AG20443 (cell line): ENCODE measurements at regions not wholly inside any gene's neighbourhood (a gene's known extent, or its start where the extent isn't known, plus 50 kb on each side); places are given as distances from the start of the nearest gene placed in this dataset.

ENCODE experiments used
- DNase-seq: peaks from one replicate; pipeline ENCODE4 v3.0.0; 2012; ENCODE audit warnings: low spot score, mixed read lengths

DNA sequence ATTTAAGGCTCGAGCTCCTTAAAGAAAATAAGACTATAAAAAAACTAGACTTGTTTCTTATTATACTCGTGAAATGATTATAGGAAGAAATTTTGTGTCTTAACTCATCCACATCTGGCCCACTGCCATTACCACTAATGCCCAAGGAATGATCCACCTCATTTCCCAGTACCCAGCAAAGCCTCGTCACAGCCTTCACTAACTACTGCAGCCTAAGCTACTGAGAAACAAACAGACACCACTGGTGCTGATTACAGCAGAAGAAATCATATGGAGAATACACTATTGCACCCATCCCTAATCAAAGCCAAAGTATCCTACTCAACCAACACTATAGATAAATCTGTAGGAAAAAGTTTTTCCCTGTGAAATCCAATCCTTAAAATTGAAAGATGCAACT, 205.3 kb upstream of the NAV3 start:
- DNase-seq, result peak; percentile 85

DNA sequence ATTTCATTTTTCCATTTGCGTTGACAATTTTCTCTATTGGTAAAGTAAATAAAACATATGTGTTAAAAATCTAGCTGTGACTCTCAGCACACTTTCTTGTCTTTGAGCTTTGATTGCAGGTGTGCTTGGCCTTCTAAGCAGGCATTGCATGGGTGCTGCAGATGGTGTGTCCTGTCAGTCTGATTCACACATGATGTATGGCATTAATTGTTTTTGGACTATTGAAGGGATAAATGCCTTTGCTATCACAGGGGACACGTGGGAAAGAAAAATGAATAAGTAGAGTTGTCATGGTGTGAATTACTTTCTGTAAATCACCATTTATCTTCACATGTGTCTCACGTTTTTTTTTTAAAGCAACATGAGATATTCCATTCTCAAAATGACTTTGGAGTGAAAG, 211.3 kb upstream of the NAV3 start:
- DNase-seq, result no peak

DNA sequence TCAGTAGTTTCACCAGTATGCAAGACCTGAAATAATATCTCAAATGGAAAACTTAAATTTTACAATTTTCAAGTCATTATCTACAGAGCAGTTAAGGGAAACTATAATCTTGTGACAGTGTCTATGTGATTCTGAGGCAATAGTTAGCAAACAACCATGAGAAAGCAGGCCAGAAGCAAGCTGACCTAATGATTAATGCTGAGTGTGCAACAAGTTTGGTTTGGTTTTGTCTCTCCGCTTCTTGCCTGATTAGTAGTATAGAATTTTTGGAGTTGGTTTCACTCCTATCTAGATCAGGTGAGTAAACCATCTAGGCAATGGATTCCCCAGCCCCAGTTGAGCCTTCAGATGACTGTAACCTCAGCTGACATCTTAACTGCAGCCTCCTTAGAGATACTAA, 212.9 kb upstream of the NAV3 start:
- no peak for DNase-seq

DNA sequence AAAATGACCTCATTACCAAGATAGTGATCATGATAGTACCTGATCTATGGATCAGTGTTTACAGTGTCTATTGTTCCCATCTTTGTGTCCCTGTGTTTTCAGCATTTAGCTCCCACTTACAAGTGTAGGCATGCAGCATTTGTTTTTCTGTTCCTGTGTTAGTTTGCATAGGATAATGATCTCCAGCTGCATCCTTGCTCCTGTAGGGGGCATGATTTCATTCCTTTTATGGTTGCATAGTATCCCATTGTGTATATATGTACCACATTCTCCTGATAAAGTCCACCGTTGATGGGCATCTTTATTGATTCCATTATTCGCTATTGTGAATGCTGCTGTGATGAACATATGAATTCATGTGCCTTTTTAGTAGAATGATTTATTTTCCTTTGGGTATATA, 215.4 kb upstream of the NAV3 start:
- no peak for DNase-seq

DNA sequence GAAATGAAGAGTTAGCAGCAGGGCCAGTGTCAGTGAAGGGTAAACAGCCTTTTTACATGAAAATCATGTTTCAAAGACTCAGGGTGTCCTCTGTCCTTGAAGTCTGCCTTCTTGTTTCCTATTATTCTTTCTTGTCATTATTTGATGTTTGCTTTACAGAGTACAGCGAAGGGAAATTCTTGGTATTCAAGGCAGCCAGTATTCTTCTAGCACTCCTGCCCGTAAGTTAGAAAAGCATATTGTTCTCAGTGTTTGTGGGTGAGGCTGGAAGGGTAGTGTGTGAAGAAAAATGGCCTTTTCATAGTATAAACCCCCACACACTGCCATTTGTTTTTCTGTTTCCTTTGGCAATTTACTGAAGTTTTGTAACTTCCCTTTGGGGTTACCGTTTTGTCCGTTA, 217.3 kb upstream of the NAV3 start:
- no peak for DNase-seq

DNA sequence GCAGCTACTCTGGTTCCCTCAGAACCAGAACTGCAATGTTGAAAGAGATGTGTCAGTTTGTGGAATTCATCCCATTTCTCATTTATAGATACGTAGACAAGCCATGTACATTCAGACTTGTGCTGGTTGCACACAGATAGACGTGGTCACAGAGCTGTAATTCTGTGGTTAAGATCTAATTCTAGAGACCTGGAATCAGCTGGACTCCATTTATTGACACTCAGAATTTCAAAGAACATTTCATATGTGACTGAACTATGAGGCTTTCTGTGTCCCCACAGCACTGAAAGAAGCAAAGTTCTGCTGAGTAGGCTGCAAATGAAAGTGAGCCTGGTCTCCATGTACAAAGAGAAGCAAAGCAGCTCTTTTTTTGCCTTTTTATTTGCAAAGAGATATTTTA, 220.2 kb upstream of the NAV3 start:
- DNase-seq, result no peak

DNA sequence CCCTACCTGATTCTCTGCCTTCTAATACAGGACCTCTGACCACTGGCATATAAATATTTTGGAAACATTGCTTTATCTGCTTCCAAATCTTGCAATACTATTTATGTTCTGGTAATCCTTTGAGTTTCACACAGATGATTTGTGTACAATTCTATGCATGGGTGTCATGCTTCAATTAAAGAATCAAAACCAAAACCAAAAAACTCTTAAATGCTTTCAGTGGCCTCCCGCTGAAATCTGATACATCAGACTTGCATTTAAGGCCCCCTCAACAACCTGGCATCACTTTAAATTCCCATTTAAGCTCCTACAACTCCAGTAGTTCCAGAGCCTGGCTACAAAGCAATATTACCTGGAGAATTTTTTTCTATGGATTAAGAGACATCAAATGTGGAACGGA, 221.7 kb upstream of the NAV3 start:
- no peak for DNase-seq

DNA sequence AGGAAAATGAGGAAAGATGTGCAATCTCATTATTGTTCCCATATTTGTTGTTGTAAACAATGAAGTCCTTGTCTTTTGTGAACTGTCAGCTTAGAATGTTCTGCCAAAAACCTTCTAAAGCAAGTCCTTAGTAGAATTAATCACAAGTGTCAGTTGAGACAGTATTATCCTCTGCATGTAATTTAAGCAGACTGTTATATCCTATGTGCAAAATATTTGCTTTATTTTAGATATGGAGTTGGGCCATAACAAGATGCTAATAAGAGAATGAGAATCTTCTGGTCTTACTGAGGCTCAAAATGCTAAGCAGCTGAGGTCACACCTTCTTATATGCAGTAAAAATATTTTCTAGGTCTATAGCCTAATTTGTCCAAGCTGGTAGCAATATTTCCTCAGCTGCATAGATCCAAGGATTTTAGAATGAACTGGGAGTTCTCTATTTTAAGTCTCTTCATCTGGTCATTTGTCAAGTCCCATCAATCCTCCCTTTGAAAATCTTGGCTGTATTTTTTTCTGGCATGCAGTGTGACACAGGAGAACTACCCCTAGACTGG, 222.3 kb upstream of the NAV3 start:
- DNase-seq, result no peak

DNA sequence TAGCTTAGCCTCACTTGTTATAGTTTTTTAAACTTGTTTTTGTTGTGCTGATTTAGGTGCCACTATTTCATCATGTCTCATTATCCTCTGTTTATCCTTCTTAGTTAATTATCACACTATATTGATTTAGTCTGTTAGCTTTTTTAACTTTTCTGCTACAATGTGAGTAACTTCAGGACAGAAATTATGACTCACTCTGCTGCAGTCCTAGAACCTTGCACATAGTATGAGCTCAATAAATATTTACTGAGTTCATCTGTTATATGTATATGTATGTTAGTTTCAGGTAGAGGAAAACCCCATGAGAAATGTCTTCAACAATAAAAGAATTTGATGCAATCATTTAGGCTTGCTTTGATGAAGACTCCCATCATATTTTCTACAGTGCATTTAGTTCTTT, 224.3 kb upstream of the NAV3 start:
- DNase-seq, result no peak

DNA sequence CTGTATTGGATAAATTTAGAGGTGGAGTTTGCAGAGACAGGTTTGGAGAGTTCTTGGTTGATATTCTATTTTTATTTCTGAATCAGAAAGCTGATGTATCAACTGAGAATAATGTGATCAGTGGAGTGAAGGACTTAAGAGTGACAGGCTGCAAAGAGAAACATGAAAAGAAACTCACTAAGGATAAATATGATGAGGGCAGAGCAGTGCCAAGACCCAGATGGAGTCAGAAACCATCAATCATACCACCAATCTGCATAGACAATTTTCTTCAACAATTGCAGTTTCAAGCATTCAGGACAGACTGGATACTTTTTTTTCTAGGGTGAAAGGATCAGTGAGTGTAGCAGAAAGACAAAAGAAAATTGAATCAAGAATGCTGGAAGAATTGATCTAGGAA, 226.7 kb upstream of the NAV3 start:
- DNase-seq, result no peak

DNA sequence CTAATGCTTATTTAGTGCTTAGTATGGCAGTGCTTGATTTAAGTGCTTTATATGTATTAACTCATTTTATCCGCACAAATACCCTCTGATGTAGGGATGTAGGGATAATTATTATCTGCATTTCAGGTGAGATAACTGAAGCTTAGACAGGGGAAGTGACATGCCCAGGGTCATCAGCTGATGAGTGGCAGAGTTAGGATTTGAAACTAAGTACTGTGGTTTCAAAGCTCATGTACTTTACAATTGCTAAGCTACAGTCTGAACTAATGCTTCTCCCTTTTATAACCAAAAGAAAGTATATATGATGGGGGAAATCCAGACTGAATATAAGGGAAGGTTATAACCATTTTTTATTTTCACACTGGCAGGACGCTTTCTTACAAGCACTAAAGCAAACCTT, 229.6 kb upstream of the NAV3 start:
- DNase-seq, result no peak

DNA sequence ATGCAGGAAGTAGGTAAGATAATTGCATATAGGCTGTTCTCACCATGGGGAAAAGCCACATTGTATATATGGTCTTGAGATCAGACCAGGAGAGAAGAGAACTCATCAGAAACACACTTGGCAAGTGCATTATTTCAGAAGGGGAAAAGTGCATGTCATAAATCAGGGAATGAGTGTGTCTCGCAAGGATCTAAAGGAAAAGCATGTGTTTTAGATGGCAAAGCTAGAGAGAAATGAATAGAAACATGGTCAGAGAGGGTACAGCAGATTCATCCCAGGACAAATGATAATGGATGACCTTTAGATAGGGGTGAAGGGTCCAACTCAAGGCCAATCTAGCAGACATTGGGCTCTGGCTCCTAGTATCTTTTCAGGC, 230.2 kb upstream of the NAV3 start:
- DNase-seq, result no peak

DNA sequence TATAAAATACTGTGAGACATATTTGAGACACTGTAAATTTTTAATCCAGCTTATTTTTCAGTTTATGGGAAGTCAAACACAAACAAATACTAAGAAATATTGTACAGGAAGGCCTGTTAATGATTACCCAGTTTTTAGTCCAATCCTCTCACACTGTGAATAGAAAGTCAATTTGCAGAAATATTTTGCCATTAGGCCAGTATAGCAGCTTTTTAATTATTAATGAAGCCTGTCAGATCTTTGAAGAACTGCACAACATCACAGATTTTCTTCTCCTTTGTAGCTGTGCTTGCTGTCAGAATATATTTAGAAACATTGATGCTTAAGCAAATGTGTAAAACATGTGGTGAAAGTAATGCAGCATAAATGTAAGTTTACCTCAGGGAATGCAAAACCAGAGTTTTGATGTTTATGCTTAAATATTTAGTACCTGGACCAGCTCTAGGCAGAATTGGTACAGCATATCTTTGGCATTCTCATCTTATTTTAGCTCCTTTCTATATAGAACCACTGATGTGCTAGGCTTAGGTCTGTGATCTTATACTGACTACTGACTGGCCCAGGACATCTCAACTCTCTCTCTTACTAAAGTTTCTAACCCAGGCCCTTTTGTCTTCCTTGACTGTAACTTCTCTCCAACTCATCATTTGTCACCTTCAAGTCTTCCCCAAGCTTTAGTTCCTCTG, 230.8 kb upstream of the NAV3 start:
- no peak for DNase-seq

DNA sequence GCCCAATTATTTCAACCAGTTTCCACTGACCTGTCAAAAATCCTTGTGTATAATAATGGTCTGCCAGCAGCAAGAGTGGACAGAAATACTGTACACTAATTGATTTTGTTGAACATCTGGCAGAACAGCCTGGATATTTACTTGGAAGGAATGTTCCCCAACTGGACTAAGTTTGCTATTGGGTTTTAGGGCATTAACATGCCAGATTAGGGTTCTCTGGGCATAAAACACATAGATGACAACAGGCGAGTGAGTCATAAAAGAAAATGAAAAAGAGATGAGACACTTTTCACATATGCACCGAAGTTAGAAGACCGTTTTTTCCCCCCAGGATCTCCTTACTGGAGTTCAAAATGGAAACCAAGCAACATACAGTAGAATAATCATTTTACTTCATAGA, 236.3 kb upstream of the NAV3 start:
- peak; percentile 17 for DNase-seq

DNA sequence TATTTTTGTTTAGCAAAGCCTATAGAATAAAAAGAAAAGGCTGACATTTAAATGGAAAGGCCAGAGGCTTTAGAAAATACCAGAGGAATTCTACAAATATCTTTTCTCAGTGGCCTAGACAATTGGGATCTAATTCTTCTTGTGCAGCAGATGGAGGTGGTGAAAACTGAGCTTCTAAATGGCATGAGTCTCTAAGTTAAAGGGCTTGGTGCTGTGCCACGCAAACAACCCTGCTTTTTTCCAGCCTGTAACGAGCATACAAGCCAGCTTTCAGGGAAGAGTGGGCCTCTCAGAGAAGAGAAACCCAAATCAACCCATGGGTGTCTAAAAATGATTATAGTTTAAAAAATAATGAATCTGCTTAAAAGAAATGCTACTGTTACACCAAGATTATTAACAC, 237.9 kb upstream of the NAV3 start:
- no peak for DNase-seq

DNA sequence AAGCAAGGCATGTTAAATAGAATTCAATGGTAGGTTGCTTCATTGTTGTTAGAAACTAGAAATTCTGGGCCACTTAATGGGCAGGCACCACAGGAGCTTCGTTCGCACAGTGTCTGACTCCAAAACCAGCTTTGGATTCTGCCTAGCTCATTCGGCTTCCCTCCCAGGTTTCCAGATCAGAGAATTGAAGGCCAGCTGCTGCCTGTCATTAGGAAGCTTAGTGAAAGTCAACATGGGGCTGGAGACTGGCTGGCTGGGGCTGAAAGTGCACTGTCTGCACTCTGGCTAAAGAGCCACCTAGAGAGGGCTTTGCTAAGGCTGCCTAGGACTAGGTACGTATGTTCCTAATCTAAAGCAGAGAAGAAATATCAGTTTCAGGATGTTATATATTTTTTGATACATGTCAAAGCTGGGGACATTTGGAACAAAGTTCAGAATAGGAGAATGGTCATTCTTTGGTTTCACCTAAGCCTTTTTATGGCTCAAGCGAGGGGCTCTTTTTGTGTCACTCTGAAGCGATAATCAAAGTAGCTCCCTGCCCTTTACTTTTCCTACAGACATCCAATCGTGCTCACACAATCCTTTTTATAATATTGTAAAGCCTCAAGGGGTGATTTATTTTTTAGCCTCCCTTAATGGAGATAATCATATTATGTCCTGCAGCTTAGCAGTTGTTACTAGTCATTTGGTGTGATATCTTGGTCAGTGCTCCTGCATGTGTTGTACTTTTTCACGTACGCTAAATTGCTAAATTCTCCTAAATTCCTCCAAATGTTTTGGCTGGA, 238.5 kb upstream of the NAV3 start:
- DNase-seq, result no peak

DNA sequence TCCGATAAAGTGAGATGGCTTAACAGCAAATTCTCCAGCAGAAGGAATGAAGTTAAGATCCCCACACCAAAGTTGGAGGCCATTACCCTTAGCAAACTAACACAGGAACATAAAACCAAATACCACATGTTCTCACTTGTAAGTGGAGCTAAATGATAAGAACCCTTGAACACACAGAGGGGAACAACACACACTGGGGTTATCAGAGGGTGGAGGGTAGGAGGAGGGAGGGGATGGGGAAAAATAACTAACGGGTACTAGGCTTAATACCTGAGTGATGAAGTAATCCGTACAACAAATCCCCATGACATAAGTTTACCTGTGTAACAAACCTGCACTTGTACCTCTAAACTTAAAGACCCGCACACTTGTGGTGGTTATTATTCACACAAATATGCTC, 240.4 kb upstream of the NAV3 start:
- no peak for DNase-seq

DNA sequence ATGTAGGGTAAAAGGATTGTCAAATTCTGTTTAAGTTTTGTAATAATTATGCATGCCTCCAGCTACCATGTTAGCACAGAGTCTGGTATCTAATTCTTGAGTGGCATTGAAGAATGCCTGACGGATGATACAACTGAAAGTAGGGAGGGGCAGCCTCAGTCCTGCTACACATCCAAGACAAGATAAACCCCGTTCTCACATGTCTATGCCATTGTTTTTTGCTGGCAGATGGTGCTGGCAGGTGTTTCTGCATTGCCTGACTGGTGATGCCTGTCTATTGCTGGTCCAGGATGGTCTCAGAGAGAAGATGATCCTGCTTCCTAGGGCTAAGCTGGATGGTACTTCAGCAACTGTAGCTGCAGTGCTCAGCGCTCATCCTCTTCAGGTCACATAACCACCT, 245.8 kb upstream of the NAV3 start:
- no peak for DNase-seq

DNA sequence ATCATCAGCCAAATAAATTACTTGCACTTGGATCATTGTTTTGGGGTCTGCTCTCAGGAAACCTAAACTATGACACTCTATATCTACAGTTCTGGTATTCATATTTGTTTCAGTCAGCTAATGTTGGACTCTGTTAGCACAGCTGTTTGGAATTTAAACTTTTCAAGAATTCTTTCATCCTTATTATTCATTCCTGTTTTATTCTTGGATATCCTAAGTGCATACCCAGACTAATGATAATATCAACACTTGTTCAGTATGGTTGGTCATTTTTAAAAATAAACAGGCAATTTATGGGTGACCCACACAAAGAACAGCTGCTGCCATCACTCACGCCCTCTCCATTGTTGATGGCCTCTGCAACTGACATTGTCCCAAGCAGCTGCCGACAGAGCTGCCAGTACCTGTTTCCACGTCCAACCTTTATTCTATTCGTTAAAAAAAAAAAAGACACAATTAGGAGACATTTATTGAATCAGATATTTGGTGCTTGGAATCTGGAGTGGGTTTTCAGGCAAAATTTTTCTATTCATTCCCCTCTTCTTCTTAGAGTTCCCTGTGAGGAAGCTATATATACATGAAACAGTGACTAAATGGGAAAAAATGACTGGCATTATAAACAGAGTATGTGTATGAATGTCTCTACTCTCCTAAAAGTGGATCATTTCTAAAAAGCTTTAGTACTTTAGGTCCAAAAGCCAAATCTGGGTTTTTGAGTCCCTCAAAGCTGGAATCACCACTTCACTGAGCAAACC, 252.1 kb upstream of the NAV3 start:
- peak; percentile 11 for DNase-seq

DNA sequence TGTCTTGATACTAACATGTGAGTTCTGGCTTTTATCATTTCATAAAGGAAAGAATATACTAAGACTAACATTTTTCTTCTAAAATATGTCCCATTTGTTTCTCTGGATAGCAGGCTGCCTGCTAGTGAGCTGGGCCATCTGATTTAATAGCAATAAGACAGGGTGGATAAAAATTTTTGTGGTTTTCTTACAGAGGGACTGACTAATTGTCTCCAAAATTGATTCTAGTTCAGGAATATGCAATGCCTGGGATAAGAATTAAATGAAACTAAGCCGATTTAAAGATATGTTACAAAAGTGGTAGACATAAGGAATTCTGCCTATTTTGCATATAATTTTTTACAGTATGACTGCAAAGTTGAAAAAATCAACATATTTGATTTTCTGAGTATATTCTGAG, 252.9 kb upstream of the NAV3 start:
- peak; percentile 64 for DNase-seq

DNA sequence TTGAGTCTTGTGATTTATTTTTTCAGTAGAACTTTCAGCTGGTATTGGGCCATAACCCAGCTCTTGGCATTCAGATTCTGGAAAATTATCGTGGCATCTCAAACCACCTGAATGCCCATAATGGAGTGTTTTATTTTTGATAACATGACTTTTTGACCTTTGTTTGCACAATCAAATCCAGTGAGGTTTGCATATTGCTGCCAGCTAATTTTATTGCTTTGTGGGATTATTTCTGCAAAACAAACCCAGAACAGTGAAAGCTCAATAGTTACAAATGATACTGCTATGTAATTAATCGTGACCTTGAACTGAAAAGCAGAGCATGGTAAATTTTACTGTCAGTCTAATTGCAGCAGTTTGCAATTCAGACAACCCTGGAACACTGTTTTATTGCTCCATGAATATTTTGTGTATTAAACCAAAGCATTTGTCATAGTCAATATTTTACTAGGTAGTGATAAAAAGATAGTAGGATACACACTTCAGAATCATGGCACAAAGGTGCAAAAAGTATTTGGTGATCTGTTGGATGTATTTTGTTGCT, 255.2 kb upstream of the NAV3 start:
- no peak for DNase-seq

DNA sequence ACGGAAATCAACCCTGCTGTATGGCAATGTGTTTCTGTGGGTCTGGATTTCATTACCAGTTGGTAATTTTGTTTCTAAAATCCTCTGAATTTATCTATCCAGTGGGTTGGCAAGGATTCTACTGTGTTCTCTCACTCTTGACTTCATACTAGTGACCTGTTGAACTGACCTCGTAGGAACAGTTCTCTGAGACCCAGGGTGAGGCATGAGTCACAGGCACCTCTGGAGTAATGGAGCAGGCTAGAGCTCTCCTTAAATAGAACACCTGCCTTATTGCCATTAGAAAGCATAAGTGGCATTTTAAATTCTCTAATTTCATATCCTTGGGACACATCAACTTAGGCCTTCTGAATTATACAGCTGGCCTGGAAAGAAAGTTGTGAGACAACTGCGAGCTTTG, 258.3 kb upstream of the NAV3 start:
- DNase-seq, result no peak

DNA sequence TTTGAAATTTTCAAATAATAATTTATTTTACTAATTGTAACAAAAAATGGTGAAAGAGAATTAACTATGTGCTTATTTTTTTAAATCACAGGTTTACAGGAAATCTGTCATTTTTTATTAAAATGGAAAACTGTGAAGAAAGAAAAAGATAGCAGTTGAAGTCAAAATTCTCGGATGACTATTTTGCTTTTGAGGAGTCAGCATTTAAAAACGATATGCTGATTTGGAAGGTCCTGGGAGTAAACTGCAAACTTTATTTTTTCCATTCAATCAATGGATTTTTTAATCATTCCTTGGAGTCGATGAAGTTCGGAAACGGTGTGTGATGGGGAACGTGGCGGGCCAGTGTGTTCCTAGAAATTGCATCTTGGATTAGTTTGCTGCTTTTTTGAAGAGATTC, 258.9 kb upstream of the NAV3 start:
- no peak for DNase-seq
